ENCODE measurements at regions not wholly inside any gene's neighbourhood (a gene's known extent, or its start where the extent isn't known, plus 50 kb on each side); places are given as distances from the start of the nearest gene placed in this dataset.

DNA sequence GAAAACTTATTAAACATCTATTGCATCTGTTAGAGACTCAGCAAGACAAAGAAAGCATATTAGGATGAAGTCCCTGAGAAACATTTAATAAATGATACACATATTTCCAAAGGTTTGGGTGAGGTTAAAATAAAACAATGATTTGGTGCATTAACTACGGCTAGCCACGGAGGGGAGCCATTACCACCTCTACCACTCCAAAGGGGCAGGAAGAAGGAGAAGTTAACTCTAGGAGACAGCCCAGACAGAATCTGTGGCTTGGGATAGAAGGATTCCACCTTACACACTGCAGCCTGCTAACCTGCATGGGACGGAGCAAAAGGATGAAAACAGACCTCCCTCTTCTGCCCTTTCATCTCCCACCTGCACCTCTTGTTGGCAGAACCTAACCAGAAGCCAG lies 189.1 kb upstream of the C1QTNF7 start:
- no peaks in the 10 kb centered on the region for H3K27me3 Mint-ChIP-seq (ENCODE audit: low read depth)
- DNase-seq = peak; percentile 15 to 26
- H3K36me3 Mint-ChIP-seq (ENCODE audit: insufficient read depth in 2 of 2) = no peaks in the 10 kb centered on the region
- H3K9me3 Mint-ChIP-seq = no peaks in the 10 kb centered on the region
- H3K27ac Mint-ChIP-seq = no peak overlapping the region
- ATAC-seq (replicated peaks in 1 of 2) = peak in 1 of 2 donors; percentile 51
- H3K4me3 Mint-ChIP-seq = no peak overlapping the region
- H3K4me1 Mint-ChIP-seq (ENCODE audit: low read depth) = peaks cover 12% of the 10 kb centered on the region

DNA sequence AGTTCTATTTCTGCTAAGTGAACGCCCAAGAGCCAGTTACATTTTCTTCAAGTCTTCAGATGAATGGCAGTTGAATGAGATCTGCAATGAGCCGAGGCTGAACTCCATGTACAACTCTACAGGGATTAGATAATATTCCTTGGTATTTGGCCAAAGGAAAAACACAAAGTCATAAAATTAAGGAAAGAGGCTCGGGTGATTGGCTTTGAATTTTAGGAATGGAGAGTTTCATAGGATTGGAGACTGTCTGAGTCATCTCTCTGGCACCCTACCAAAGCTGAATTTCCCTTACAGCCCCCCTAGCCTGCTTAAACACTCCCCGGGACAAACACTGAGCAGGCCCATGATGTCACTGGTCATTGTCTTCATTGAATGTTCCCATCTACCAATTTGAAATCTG lies 188.0 kb upstream of the C1QTNF7 start:
- ATAC-seq (replicated peaks in 1 of 2) = no peak
- H3K36me3 Mint-ChIP-seq (ENCODE audit: insufficient read depth in 2 of 2) = no peaks in the 10 kb centered on the region
- no peaks in the 10 kb centered on the region for H3K27me3 Mint-ChIP-seq (ENCODE audit: low read depth)
- H3K4me1 Mint-ChIP-seq (ENCODE audit: low read depth) = peaks cover 1% of the 10 kb centered on the region
- no peak overlapping the region for H3K4me3 Mint-ChIP-seq
- no peak for DNase-seq
- H3K9me3 Mint-ChIP-seq = no peaks in the 10 kb centered on the region
- H3K27ac Mint-ChIP-seq = no peak overlapping the region

DNA sequence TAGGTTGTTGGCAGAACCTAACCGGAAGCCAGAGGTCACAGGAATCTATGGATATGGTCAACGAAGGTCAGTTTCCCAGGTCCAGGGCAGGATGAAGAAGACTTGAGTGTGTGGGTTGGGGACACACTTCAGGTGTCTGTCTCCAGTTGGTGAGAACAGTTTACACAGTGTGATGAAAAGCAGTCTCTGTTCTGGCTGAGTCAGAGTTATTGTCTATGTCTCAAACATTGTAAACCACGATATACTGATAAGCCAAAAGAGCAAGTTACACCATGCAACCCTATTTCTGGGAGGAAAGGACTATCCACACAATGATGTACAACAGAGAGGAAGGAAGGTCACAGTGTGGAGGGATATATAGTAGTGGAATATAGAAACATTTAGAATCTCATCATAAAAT lies 187.1 kb upstream of the C1QTNF7 start:
- no peak overlapping the region for H3K4me3 Mint-ChIP-seq
- no peak for DNase-seq
- no peaks in the 10 kb centered on the region for H3K9me3 Mint-ChIP-seq
- no peaks in the 10 kb centered on the region for H3K36me3 Mint-ChIP-seq (ENCODE audit: insufficient read depth in 2 of 2)
- no peaks in the 10 kb centered on the region for H3K27me3 Mint-ChIP-seq (ENCODE audit: low read depth)
- H3K4me1 Mint-ChIP-seq (ENCODE audit: low read depth) = peaks cover 7% of the 10 kb centered on the region
- no peak overlapping the region for H3K27ac Mint-ChIP-seq
- ATAC-seq (replicated peaks in 1 of 2) = peak in 1 of 2 donors; percentile 43

DNA sequence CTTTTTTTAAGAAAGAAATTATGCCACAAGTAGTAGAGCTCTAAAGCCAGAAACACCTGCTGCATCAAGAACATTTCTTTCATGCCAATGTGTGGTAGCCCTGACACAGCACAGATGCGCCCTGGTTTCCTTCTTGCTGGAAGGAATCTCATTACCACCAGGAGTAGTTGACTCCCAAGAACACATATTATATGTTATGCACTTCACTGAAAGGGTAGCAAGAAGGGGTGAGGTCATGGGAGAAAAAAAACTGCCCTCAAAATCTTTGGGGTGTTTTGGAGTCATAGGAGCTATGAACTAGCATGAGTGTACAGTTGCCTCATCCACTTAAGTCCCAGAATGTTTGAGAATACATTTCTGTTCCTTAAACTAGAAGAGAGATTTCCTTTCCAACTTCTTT lies 185.8 kb upstream of the C1QTNF7 start:
- ATAC-seq (replicated peaks in 1 of 2) (no peak), DNase-seq (no peak)
- no peaks in the 10 kb centered on the region for H3K36me3 Mint-ChIP-seq (ENCODE audit: insufficient read depth in 2 of 2)
- H3K4me3 Mint-ChIP-seq = no peak overlapping the region
- no peaks in the 10 kb centered on the region for H3K9me3 Mint-ChIP-seq
- no peaks in the 10 kb centered on the region for H3K27me3 Mint-ChIP-seq (ENCODE audit: low read depth)
- no peak overlapping the region for H3K27ac Mint-ChIP-seq
- peaks cover 7% of the 10 kb centered on the region for H3K4me1 Mint-ChIP-seq (ENCODE audit: low read depth)

DNA sequence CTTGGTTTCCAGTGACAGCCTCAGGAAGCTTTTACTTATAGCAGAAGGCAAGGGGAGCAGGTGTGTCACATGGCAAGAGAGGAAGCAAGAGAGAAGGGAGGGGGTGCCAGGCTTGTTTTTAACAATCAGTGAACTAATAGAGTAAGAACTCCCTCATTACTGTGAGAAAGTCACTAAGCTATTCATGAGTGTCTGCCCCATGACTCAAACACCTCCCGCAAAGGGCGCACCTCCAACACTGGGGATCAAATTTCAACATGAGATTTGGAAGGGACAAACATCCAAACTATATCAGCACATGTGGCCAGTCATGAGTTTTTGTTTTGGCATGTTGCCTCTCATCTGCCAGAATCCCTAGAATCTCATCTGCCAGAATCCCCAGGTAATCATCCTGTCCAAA lies 183.5 kb upstream of the C1QTNF7 start:
- H3K36me3 Mint-ChIP-seq (ENCODE audit: insufficient read depth in 2 of 2) = no peaks in the 10 kb centered on the region
- H3K27ac Mint-ChIP-seq = no peak overlapping the region
- peaks cover 7% of the 10 kb centered on the region for H3K4me1 Mint-ChIP-seq (ENCODE audit: low read depth)
- H3K4me3 Mint-ChIP-seq = no peak overlapping the region
- ATAC-seq (replicated peaks in 1 of 2) (no peak), DNase-seq (no peak)
- H3K27me3 Mint-ChIP-seq (ENCODE audit: low read depth) = no peaks in the 10 kb centered on the region
- no peaks in the 10 kb centered on the region for H3K9me3 Mint-ChIP-seq

DNA sequence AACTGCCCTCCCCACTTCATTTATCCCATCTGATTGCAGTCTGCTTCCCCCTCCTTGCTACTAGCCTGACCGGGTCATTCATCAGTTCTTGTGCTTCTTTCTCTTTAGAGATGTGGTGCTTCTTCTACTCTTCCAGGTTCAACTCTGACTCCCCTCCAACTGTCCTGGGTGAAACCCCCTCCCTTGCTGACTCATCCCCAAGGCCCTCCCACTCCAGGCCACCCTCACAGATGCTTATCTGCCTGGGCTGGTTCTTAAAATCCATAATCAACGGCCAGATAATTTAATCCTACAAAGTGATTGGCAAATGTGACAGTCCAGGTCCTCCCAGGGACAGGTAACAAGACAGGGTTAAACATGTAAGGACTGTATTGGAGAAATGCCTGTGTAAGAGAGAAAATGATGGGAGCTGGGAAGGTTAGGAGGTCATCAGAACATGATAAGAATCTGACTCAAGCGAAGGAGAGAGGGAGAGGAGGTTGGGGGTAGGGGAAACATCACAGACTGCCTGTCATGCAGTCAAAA lies 182.8 kb upstream of the C1QTNF7 start:
- DNase-seq = no peak
- no peaks in the 10 kb centered on the region for H3K36me3 Mint-ChIP-seq (ENCODE audit: insufficient read depth in 2 of 2)
- H3K4me1 Mint-ChIP-seq (ENCODE audit: low read depth) = peaks cover 7% of the 10 kb centered on the region
- no peak overlapping the region for H3K27ac Mint-ChIP-seq
- H3K27me3 Mint-ChIP-seq (ENCODE audit: low read depth) = no peaks in the 10 kb centered on the region
- no peak overlapping the region for H3K4me3 Mint-ChIP-seq
- ATAC-seq (replicated peaks in 1 of 2) = no peak
- no peaks in the 10 kb centered on the region for H3K9me3 Mint-ChIP-seq

DNA sequence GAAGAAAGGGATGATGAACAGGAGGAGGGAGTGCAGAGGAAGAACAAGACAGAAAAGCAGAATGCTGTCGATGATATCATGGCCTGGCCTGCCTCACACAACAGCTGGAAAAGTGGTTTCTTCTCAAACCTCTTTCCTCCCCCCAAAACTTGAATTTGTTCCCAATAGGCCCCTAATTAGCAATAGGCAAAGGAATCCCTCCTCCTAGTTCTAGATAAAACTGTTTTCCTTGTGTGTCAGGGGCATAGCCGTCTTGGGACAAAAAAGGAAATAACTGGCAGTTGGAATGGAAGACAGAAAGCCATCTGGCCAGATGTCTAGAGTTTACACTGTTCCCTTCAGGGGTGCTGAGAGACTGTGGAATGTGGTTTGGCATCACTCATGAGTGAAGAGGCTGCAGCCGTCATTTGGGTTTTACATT lies 177.8 kb upstream of the C1QTNF7 start:
- no peak for ATAC-seq (replicated peaks in 1 of 2)
- no peak overlapping the region for H3K4me3 Mint-ChIP-seq
- H3K36me3 Mint-ChIP-seq (ENCODE audit: insufficient read depth in 2 of 2) = no peaks in the 10 kb centered on the region
- H3K27me3 Mint-ChIP-seq (ENCODE audit: low read depth) = no peaks in the 10 kb centered on the region
- DNase-seq = no peak
- H3K27ac Mint-ChIP-seq = no peak overlapping the region
- no peaks in the 10 kb centered on the region for H3K9me3 Mint-ChIP-seq
- H3K4me1 Mint-ChIP-seq (ENCODE audit: low read depth) = peaks cover 9% of the 10 kb centered on the region

DNA sequence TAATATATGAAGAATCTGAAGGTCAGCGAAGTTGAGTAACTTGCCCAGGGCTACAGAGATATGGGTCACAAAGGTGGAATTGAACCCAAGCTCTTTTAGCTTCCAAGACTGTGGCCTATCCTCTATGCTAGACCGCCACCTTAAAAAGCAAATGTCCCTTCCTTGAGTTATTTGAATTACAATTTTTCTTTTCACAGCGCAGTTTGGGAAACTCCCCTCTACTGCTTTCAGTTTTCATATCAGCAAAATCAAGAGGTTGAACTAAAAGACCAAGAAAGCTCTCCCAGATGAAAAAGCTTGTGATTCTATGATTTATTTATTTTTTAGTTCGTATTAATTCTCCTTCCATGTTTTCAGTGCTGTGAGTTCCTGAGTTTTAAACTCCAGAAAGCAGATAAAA lies 174.5 kb upstream of the C1QTNF7 start:
- no peaks in the 10 kb centered on the region for H3K9me3 Mint-ChIP-seq
- H3K4me3 Mint-ChIP-seq = no peak overlapping the region
- H3K27ac Mint-ChIP-seq = no peak overlapping the region
- peaks cover 5% of the 10 kb centered on the region for H3K4me1 Mint-ChIP-seq (ENCODE audit: low read depth)
- DNase-seq (no peak), ATAC-seq (replicated peaks in 1 of 2) (peak in 1 of 2 donors; percentile 13)
- no peaks in the 10 kb centered on the region for H3K36me3 Mint-ChIP-seq (ENCODE audit: insufficient read depth in 2 of 2)
- H3K27me3 Mint-ChIP-seq (ENCODE audit: low read depth) = no peaks in the 10 kb centered on the region

DNA sequence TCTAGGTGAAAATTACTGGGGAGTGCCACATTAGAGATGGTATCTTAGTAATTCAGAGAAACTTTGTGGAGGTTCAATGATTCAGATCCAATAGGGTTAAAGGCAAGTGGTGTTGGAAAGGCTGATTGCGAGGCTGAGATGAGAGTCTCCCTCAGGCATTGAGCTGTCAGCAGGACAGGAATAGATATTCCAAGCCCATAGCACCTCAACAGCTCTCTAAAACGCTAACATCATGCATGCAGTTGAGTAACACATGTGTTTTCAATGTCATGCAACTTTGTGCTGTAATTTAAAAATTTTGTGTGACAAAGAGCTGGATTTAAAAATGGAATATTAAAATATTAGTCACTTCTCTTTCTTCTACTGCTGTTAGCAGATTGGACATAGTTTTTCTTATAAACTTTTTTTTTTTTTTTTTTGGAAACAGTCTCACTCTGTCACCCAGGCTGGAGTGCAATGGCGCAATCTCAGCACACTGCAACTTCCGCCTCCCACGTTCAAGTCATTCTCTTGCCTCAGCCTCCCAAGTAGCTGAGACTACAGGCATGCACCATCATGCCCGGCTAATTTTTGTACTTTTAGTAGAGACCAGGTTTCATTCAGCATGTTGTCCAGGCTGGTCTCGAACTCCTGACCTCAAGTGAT lies 173.5 kb upstream of the C1QTNF7 start:
- no peak for DNase-seq
- peaks cover 7% of the 10 kb centered on the region for H3K27me3 Mint-ChIP-seq (ENCODE audit: low read depth)

DNA sequence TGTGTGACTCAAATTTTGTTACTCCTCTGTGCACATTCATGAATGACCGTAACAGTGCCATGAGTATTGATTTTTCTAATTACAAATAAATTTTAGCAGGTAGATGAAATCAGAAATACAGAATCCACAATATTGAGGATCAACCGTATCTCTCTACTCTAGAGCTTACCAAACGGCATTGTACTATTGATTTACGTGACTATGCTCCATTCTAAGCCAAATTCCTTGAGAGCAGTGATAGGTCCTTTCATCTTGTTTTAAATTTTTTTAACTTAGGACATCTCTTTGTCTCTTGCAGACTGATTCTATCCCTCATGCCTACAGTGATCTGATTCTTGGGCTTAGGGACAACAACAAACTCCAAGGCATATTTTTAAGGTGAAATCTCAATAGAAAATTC lies 172.3 kb upstream of the C1QTNF7 start:
- H3K4me3 Mint-ChIP-seq = no peak overlapping the region
- ATAC-seq (replicated peaks in 1 of 2) = no peak
- H3K9me3 Mint-ChIP-seq = no peaks in the 10 kb centered on the region
- DNase-seq = no peak
- no peak overlapping the region for H3K27ac Mint-ChIP-seq
- H3K36me3 Mint-ChIP-seq (ENCODE audit: insufficient read depth in 2 of 2) = no peaks in the 10 kb centered on the region
- peaks cover 5% of the 10 kb centered on the region for H3K4me1 Mint-ChIP-seq (ENCODE audit: low read depth)
- peaks cover 7% of the 10 kb centered on the region for H3K27me3 Mint-ChIP-seq (ENCODE audit: low read depth)

More for the DNA sequence above, 173.5 kb upstream of the C1QTNF7 start:
- Mint-ChIP-seq H3K9me3 (no peaks in the 10 kb centered on the region), H3K4me1 (ENCODE audit: low read depth) (peaks cover 5% of the 10 kb centered on the region), H3K27ac (no peak overlapping the region), H3K4me3 (no peak overlapping the region), H3K36me3 (ENCODE audit: insufficient read depth in 2 of 2) (no peaks in the 10 kb centered on the region)
- no peak for ATAC-seq (replicated peaks in 1 of 2)

DNA sequence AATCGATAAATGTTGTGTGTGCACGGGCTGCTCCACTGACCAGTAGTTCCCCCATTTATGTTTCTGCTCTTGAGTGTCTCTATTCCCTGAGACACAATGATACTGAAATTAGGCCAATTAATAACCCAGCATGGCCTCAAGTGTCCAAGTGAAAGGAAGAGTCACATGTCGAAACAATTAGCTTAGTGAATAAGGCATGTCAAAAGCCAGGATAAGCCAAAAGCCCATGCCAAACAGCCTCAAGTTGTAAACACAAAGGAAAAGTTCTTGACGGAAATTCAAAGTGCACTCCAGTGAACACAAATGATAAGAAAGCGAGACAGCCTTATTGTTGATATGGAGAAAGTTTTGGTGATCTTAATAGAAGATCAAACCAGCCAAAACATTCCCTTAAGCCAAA lies 167.1 kb upstream of the C1QTNF7 start:
- no peak for ATAC-seq (replicated peaks in 1 of 2)
- no peaks in the 10 kb centered on the region for H3K4me1 Mint-ChIP-seq (ENCODE audit: low read depth)
- no peak for DNase-seq
- no peak overlapping the region for H3K4me3 Mint-ChIP-seq
- peaks cover 0 to 6% of the 10 kb centered on the region in 2 donors for H3K9me3 Mint-ChIP-seq
- H3K27me3 Mint-ChIP-seq (ENCODE audit: low read depth) = peaks cover 7% of the 10 kb centered on the region
- peaks cover 0 to 4% of the 10 kb centered on the region in 2 donors for H3K36me3 Mint-ChIP-seq (ENCODE audit: insufficient read depth in 2 of 2)
- no peak overlapping the region for H3K27ac Mint-ChIP-seq

DNA sequence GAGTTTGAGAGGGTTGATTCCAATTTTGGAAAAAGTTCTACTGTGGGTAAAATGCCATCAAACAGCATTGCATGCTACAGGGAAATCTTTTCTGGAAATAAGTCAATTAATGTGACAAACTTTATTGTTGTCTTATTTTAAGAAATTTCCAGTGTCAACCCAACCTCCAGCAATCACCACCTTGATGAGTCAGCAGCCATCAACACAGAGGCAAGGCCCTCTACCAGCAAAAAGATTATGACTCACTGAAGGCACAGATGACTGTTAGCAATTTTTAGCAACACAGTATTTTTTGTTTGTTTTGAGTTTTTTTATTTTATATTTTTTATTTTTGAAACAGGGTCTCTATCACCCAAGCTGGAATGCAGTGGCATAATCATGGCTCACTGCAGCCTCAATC lies 165.4 kb upstream of the C1QTNF7 start:
- H3K27ac Mint-ChIP-seq = no peak overlapping the region
- DNase-seq = peak; percentile 16 to 53
- peak; percentile 79 for ATAC-seq (replicated peaks in 1 of 2)
- peaks cover 0 to 4% of the 10 kb centered on the region in 2 donors for H3K36me3 Mint-ChIP-seq (ENCODE audit: insufficient read depth in 2 of 2)
- peaks cover 7% of the 10 kb centered on the region for H3K27me3 Mint-ChIP-seq (ENCODE audit: low read depth)
- no peaks in the 10 kb centered on the region for H3K4me1 Mint-ChIP-seq (ENCODE audit: low read depth)
- no peak overlapping the region for H3K4me3 Mint-ChIP-seq
- H3K9me3 Mint-ChIP-seq = peaks cover 0 to 6% of the 10 kb centered on the region in 2 donors

DNA sequence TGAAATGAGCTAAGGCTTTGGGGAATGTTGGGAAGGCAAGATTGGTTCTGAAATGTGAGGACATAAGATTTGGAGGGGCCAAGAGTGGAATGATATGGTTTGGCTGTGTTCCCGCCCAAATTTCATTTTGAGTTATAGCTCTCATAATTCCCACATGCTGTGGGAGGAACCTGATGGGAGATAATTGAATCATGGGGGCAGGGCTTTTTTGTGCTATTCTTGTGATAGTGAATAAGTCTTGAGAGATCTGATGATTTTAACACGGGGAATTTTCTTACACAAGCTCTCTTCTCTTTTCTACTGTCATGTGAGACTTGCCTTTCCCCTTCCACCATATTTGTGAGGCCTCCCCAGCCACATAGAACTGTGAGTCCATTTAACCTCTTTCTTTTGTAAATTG lies 157.6 kb upstream of the C1QTNF7 start:
- H3K4me3 Mint-ChIP-seq = no peak overlapping the region
- ATAC-seq (replicated peaks in 1 of 2) (no peak), DNase-seq (no peak)
- H3K4me1 Mint-ChIP-seq (ENCODE audit: low read depth) = no peaks in the 10 kb centered on the region
- H3K27me3 Mint-ChIP-seq (ENCODE audit: low read depth) = no peaks in the 10 kb centered on the region
- peaks cover 6% of the 10 kb centered on the region in 2 donors for H3K36me3 Mint-ChIP-seq (ENCODE audit: insufficient read depth in 2 of 2)
- no peak overlapping the region for H3K27ac Mint-ChIP-seq
- H3K9me3 Mint-ChIP-seq = peaks cover 4 to 7% of the 10 kb centered on the region in 2 donors

DNA sequence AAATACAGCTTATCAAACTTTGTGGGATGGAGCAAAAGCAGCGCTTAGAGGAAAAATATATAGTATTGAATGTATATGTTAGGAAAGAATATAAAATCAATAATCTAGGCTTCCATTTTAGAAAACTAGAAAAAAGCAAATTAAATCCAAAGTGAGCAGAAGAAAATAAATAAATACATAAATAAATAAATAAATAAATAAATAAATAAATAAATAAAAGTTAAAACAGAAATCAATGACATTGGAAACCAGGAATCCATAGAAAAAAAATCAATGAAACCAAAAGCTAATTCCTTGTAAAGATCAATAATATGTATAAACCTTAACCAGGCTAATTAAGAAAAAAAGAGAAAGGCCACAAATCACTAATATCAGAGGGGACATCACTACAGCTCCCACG lies 141.8 kb upstream of the C1QTNF7 start:
- Mint-ChIP-seq H3K36me3 (ENCODE audit: insufficient read depth in 2 of 2) (no peaks in the 10 kb centered on the region), H3K4me3 (no peak overlapping the region), H3K27me3 (ENCODE audit: low read depth) (no peaks in the 10 kb centered on the region), H3K4me1 (ENCODE audit: low read depth) (no peaks in the 10 kb centered on the region), H3K27ac (no peak overlapping the region), H3K9me3 (no peaks in the 10 kb centered on the region)
- no peak for DNase-seq
- ATAC-seq (replicated peaks in 1 of 2) = no peak
